HUES64 (cell line): ENCODE measurements at regions not wholly inside any gene's neighbourhood (a gene's known extent, or its start where the extent isn't known, plus 50 kb on each side); places are given as distances from the start of the nearest gene placed in this dataset.

Experiments
- H3K27ac ChIP-seq: 2 replicates; pipeline ENCODE4 v1.7.0; 2013; ENCODE audit warnings: low read depth, low read length, inconsistent platforms
- H3K27me3 ChIP-seq: 2 replicates; pipeline ENCODE4 v1.6.1; 2013; ENCODE audit warnings: mild to moderate bottlenecking, low read length; ENCODE audit not compliant: insufficient read depth
- H3K36me3 ChIP-seq: 2 replicates; pipeline ENCODE4 v1.6.1; 2013; ENCODE audit warnings: mild to moderate bottlenecking, low read length; ENCODE audit not compliant: insufficient read depth
- H3K4me1 ChIP-seq: 2 replicates; pipeline ENCODE4 v1.6.1; 2013; ENCODE audit warnings: mild to moderate bottlenecking, low read length, moderate library complexity; ENCODE audit not compliant: insufficient read depth
- H3K4me3 ChIP-seq: 2 replicates; pipeline ENCODE4 v1.5.1; 2013; ENCODE audit warnings: mild to moderate bottlenecking, low read length, moderate library complexity
- H3K9ac ChIP-seq: 2 replicates; pipeline ENCODE4 v1.6.1; 2013; ENCODE audit warnings: mild to moderate bottlenecking, low read depth, low read length
- H3K9me3 ChIP-seq: 2 replicates; pipeline ENCODE4 v1.6.1; 2013; ENCODE audit warnings: low read depth, low read length; ENCODE audit not compliant: insufficient read depth
- WGBS: fragments of 150-250, 120-280 bp; methylation state at CpG from one replicate; pipeline ENCODE4 v1.1.7; 2013; ENCODE audit warnings: missing lambda C conversion rate; 5-methylcytosine and 5-hydroxymethylcytosine counted together

DNA sequence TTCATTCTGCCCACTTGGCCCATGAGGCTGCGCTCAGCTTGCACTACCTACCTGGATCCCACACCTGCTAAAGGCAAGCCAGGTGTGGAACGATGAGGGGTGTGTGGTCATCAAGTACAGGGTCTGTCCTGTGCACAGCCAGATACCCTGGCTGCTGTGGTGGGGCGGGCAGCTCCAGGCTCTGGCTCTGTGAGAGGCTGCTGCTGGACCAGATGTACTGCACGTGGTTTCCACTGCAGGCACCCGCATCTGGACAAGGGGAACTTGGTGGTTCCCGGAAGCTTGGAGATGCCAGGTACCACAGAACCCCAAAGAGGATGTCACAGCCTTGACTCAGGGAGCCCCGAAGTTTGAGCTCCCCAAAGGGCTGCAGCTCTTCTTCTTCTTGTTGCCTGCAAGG, 68.1 kb upstream of the ZNF804A start:
- 95% methylated on average over 7 of the region's 7 CpGs for WGBS
- peaks cover 30% of the 10 kb centered on the region for H3K9me3 ChIP-seq

DNA sequence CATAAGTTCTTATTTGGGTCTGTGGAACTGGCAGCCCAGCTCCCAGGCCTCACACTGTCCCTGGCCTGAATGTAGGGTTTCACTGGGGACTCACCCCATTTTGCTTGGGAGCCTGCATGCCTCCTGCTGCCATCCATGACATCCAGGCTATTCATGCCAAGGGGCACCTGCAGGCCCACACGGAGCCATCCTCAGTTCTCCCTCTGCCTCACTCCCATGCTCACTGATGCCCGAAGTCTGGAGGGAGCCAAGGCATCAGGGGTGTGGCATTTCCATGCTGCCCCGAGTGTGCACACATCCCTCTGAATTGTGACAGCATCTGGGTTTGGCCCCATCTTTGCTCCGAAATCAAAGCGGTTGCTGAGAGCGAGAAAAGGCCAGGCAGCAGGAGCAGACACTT, 67.4 kb upstream of the ZNF804A start:
- Histone ChIP-seq H3K27me3 (no peaks in the 10 kb centered on the region), H3K9ac (no peak overlapping the region), H3K27ac (no peak overlapping the region), H3K9me3 (peaks cover 27% of the 10 kb centered on the region), H3K4me3 (no peak overlapping the region), H3K4me1 (no peaks in the 10 kb centered on the region), H3K36me3 (no peaks in the 10 kb centered on the region)
- WGBS = 97% methylated on average over 6 of the region's 6 CpGs

More for the DNA sequence above, 68.1 kb upstream of the ZNF804A start:
- H3K4me3 ChIP-seq = no peak overlapping the region
- no peak overlapping the region for H3K27ac ChIP-seq
- no peaks in the 10 kb centered on the region for H3K36me3 ChIP-seq
- H3K9ac ChIP-seq = no peak overlapping the region
- no peaks in the 10 kb centered on the region for H3K27me3 ChIP-seq
- no peaks in the 10 kb centered on the region for H3K4me1 ChIP-seq

DNA sequence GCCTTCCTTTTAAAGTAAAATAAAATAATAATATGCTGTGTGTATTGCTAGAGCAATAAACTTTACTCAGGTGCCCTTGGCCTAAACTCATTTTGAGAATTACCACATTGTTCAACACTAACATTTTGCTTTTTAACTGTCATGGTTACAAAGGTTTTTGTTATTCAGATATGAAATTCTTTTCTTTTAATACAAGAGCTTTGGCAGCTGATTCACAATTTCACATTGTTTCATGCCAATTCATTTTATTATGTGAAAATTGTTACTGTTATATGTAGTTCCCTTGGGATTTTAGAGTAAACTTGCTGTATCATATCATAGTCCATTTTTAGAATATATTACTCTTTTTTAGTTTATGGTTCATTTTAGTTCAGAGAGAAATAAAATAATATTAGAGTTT, 65.8 kb upstream of the ZNF804A start:
- Histone ChIP-seq H3K4me3 (no peak overlapping the region), H3K36me3 (no peaks in the 10 kb centered on the region), H3K4me1 (no peaks in the 10 kb centered on the region), H3K27me3 (no peaks in the 10 kb centered on the region), H3K27ac (no peak overlapping the region), H3K9me3 (peaks cover 20% of the 10 kb centered on the region), H3K9ac (no peak overlapping the region)

DNA sequence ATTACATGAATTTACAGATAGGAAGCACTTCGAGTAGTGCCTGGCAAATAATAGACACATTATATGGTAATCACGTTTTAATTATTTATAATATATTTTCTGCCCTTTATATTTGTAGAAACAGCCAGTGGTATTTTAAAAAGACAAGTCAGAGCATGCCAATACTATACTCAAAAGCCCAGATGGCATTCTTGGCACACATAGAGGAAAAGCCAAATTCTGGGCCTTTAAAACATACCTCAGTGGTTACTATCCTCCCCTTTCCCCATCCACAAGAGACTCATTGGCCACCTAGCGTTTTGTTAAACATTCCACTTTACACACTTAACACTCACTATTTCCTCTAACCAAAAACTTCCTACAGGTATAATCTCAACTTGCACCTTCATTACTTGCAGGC, 63.3 kb upstream of the ZNF804A start:
- 83% methylated on average over 1 of the region's 3 CpGs for WGBS
- Histone ChIP-seq H3K27me3 (no peaks in the 10 kb centered on the region), H3K4me1 (no peaks in the 10 kb centered on the region), H3K27ac (no peak overlapping the region), H3K9ac (no peak overlapping the region), H3K9me3 (no peaks in the 10 kb centered on the region), H3K4me3 (no peak overlapping the region), H3K36me3 (no peaks in the 10 kb centered on the region)

- Histone ChIP-seq H3K9me3 (no peaks in the 10 kb centered on the region), H3K36me3 (no peaks in the 10 kb centered on the region), H3K27me3 (no peaks in the 10 kb centered on the region), H3K9ac (no peak overlapping the region), H3K4me3 (no peak overlapping the region), H3K27ac (no peak overlapping the region), H3K4me1 (no peaks in the 10 kb centered on the region)
Observed at GRCh38 chr2:184540246-184540789, 58.0 kb upstream of the ZNF804A start.

DNA sequence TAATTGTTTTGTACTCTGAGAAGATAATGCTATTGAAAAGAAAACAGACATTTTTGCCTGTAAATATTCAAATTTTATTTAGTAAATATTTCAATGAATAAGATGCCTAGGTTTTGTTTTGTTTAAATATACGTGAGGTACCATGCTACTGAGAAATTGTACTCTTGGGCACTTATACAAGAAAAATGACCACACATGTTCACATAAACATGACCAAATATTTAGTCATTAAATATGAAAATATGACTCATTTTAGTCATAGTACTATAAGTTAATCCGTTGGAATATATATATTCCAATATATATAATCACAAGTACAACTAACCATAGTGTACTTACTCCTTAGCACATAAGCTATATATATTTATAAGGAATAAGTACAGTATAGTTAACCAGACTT, 56.7 kb upstream of the ZNF804A start:
- no peaks in the 10 kb centered on the region for H3K27me3 ChIP-seq
- H3K27ac ChIP-seq = no peak overlapping the region
- H3K9ac ChIP-seq = no peak overlapping the region
- H3K4me3 ChIP-seq = no peak overlapping the region
- no peaks in the 10 kb centered on the region for H3K4me1 ChIP-seq
- H3K9me3 ChIP-seq = no peaks in the 10 kb centered on the region
- no CpG with 5 or more reads among the region's 2 CpGs for WGBS
- H3K36me3 ChIP-seq = no peaks in the 10 kb centered on the region

DNA sequence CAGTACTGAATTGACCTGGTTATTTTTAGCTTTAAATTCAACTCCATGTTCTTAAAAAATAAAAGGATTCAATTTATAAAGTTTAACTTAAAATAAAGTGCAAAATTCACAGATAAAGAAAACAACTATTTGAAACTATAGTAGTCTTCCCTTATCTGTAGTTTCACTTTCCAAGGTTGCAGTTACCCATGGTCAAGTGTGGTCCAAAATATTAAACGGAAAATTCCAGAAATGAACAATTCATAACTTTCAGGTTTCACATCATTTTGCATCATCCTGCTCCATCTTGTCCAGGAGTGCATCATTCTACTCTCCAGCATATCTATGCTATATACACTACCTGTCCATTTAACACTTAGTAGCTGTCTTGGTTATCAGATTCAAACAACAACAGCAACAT, 54.5 kb upstream of the ZNF804A start:
- 90% methylated on average over 1 of the region's 1 CpG for WGBS
- Histone ChIP-seq H3K4me1 (no peaks in the 10 kb centered on the region), H3K27me3 (no peaks in the 10 kb centered on the region), H3K36me3 (no peaks in the 10 kb centered on the region), H3K4me3 (no peak overlapping the region), H3K27ac (no peak overlapping the region), H3K9ac (no peak overlapping the region), H3K9me3 (peaks cover 4% of the 10 kb centered on the region; the same call in 1 of the 2 replicates)
